Activated CD4-positive, alpha-beta T cell treated with anti-CD3 and anti-CD28 coated beads, Interleukin-2, amount 50 U/mL, for 1 hour (primary cell): ENCODE measurements at regions not wholly inside any gene's neighbourhood (a gene's known extent, or its start where the extent isn't known, plus 50 kb on each side); places are given as distances from the start of the nearest gene placed in this dataset.

ENCODE experiments used
- DNase-seq: peaks from one replicate; pipeline ENCODE4 v3.0.0-alpha.2; 2020

GRCh38 chr5:88144219-88145001 is 124.2 kb downstream of the TMEM161B start:
- DNase-seq = no peak

- DNase-seq = no peak
Measured at GRCh38 chr5:88143693-88144218, 124.9 kb downstream of the TMEM161B start.

GRCh38 chr5:88142886-88143692 is 125.6 kb downstream of the TMEM161B start:
- DNase-seq = no peak

- DNase-seq = no peak
Measured at GRCh38 chr5:88142636-88142885, 126.1 kb downstream of the TMEM161B start.

- peak; percentile 68 for DNase-seq
Measured at GRCh38 chr5:88140856-88141752, 127.5 kb downstream of the TMEM161B start.

GRCh38 chr5:88140396-88140855 is 128.2 kb downstream of the TMEM161B start:
- DNase-seq = no peak

GRCh38 chr5:88130211-88130815 is 138.3 kb downstream of the TMEM161B start:
- no peak for DNase-seq

- no peak for DNase-seq
Measured at GRCh38 chr5:88128813-88129212, 139.8 kb downstream of the TMEM161B start.

- no peak for DNase-seq
Measured at GRCh38 chr5:88119535-88120125, 149.0 kb downstream of the TMEM161B start.

- DNase-seq = no peak
Measured at GRCh38 chr5:88118179-88118578, 150.5 kb downstream of the TMEM161B start.

- DNase-seq = no peak
Measured at GRCh38 chr5:88117546-88117945, 151.1 kb downstream of the TMEM161B start.

- no peak for DNase-seq
Measured at GRCh38 chr5:88116396-88116795, 152.2 kb downstream of the TMEM161B start.

GRCh38 chr5:88115211-88115610 is 153.4 kb downstream of the TMEM161B start:
- DNase-seq = no peak

- DNase-seq = no peak
Measured at GRCh38 chr5:88113429-88113828, 155.2 kb downstream of the TMEM161B start.

- DNase-seq = no peak
Measured at GRCh38 chr5:88109818-88110217, 158.8 kb downstream of the TMEM161B start.

GRCh38 chr5:88108490-88109279 is 160.0 kb downstream of the TMEM161B start:
- no peak for DNase-seq

- DNase-seq = no peak
Measured at GRCh38 chr5:88094906-88095496, 173.6 kb downstream of the TMEM161B start.

- no peak for DNase-seq
Measured at GRCh38 chr5:88094403-88094802, 174.2 kb downstream of the TMEM161B start.

GRCh38 chr5:88093765-88094164 is 174.9 kb downstream of the TMEM161B start:
- no peak for DNase-seq

- DNase-seq = no peak
Measured at GRCh38 chr5:88092958-88093605, 175.6 kb downstream of the TMEM161B start.
